ENCODE measurements at regions not wholly inside any gene's neighbourhood (a gene's known extent, or its start where the extent isn't known, plus 50 kb on each side); places are given as distances from the start of the nearest gene placed in this dataset.

DNA sequence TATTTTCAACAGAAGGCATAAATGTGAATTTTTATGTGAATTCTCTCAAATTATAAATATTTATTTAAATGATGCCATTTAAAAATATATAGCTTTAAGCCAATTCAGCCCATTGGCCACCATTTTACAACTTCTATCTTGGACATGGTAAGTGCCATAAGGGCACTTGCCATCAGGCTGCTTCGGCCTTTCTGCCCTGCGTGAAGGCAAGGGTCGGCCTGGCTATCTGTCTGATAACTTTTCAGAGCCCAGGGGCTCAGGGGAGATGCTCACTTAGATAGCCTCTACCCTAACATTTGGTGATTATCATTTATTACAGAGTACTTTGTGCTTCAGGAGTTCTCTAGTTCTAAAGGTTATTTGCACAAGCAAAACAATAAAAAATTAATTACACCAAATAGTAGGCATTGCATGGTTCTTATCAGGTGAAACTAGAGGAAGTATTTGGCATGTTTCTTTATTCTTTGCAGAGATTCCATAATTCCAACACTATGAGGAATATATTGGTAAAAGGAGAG lies 62.4 kb upstream of the MBNL1 start:
- ChIA-PET CTCF (interaction anchor here (1.3 to 3.7 kb wide), 4 partner anchors 23 to 238 kb away, joined by 7 to 29 read pairs (median 12); partner anchors contain the start of gene MBNL1), POLR2A (interaction anchor here (0.6 to 3.7 kb wide), 4 partner anchors 17 to 952 kb away, joined by 3 to 44 read pairs (median 11); partner anchors contain the start of gene MBNL1)
- DNase-seq = no peak
- H3K9me3 ChIP-seq (ENCODE audit: control extremely low read depth in 1 of 3, control insufficient read depth in 2 of 3, insufficient read depth in 1 of 3, low read length in 2 of 3) = peaks cover 5 to 10% (median 8%) of the 10 kb centered on the region in 3 donors
- H3K4me3 Mint-ChIP-seq = peak overlapping the region; percentile 95
- H3K9ac ChIP-seq (ENCODE audit: low read length) = no peak overlapping the region
- TF ChIP-seq, protein P1, sequence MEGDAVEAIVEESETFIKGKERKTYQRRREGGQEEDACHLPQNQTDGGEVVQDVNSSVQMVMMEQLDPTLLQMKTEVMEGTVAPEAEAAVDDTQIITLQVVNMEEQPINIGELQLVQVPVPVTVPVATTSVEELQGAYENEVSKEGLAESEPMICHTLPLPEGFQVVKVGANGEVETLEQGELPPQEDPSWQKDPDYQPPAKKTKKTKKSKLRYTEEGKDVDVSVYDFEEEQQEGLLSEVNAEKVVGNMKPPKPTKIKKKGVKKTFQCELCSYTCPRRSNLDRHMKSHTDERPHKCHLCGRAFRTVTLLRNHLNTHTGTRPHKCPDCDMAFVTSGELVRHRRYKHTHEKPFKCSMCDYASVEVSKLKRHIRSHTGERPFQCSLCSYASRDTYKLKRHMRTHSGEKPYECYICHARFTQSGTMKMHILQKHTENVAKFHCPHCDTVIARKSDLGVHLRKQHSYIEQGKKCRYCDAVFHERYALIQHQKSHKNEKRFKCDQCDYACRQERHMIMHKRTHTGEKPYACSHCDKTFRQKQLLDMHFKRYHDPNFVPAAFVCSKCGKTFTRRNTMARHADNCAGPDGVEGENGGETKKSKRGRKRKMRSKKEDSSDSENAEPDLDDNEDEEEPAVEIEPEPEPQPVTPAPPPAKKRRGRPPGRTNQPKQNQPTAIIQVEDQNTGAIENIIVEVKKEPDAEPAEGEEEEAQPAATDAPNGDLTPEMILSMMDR (IDR thresholded peaks at IDR 0.05) = no peak
- no peak for TF ChIP-seq EZH2 (IDR thresholded peaks at IDR 0.05; ENCODE audit: borderline replicate concordance, insufficient read depth, low read depth, low read length, poor library complexity, severe bottlenecking)
- intact Hi-C loops (cut with micrococcal nuclease) = no loop called here
- H3K4me3 ChIP-seq (ENCODE audit: control extremely low read depth in 1 of 5, extremely low read depth in 1 of 5, insufficient read depth in 1 of 5, low read depth in 2 of 5, low read length in 4 of 5) = peak overlapping the region in 1 of 5 experiments; percentile 97
- H3K4me1 ChIP-seq (ENCODE audit: control insufficient read depth in 2 of 2, insufficient read depth in 2 of 2, low read length in 2 of 2) = peaks cover 16 to 35% of the 10 kb centered on the region in 2 donors
- peak overlapping the region; percentile 96 for H3K27ac Mint-ChIP-seq
- H3K27me3 Mint-ChIP-seq = no peaks in the 10 kb centered on the region
- peaks cover 44% of the 10 kb centered on the region for H3K79me2 ChIP-seq (ENCODE audit: control insufficient read depth, insufficient read depth, low read length)
- H3K4me2 ChIP-seq (replicated peaks; ENCODE audit: low read depth, low read length, poor library complexity, severe bottlenecking) = peak overlapping the region; percentile 77
- peak overlapping the region; percentile 20 for H2AFZ ChIP-seq (ENCODE audit: insufficient read depth, low read depth, low read length, poor library complexity, severe bottlenecking)
- WGBS (ENCODE audit: insufficient coverage) = 100% methylated on average over 1 of the region's 3 CpGs
- no peaks in the 10 kb centered on the region for H3K36me3 ChIP-seq (replicated peaks in 1 of 2; ENCODE audit: control extremely low read depth in 1 of 2, control insufficient read depth in 1 of 2, extremely low read depth in 1 of 2, insufficient read depth in 2 of 2, low read length in 1 of 2)
- no peaks in the 10 kb centered on the region for H4K20me1 ChIP-seq (ENCODE audit: control insufficient read depth, insufficient read depth, low read length, poor library complexity, severe bottlenecking)
- no peaks in the 10 kb centered on the region for H3K27me3 ChIP-seq (replicated peaks in 1 of 4; ENCODE audit: control extremely low read depth in 1 of 4, control insufficient read depth in 3 of 4, insufficient read depth in 4 of 4, low read length in 3 of 4)
- H3K9me3 Mint-ChIP-seq (ENCODE audit: insufficient read depth) = peaks cover 3% of the 10 kb centered on the region
- ATAC-seq (ENCODE audit: low read depth) = no peak
- H3K4me1 Mint-ChIP-seq = peaks cover 38% of the 10 kb centered on the region
- peak overlapping the region; percentile 83 to 92 for H3K27ac ChIP-seq (ENCODE audit: low read length in 2 of 2)

DNA sequence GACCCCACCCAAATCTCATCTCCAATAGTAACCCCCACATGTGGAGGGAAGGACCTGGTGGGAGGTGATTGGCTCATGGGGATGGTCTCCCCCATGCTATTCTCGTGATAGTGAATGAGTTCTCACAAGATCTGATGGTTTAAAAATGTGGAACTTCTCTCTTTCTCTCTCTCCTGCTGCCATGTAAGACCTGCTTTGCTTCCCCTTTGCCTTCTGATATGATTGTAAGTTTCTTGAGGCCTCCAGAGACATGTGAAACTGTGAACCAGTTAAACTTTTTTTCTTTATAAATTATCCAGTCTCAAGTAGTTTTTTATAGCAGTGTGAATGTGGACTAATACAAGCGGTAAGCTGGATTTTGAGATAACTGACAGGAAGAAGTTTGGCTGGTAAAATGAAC lies 60.3 kb upstream of the MBNL1 start:
- no peaks in the 10 kb centered on the region for H3K27me3 Mint-ChIP-seq
- TF ChIP-seq, protein P1 (IDR thresholded peaks at IDR 0.05) = no peak
- no peak for TF ChIP-seq EZH2 (IDR thresholded peaks at IDR 0.05; ENCODE audit: borderline replicate concordance, insufficient read depth, low read depth, low read length, poor library complexity, severe bottlenecking)
- no peak overlapping the region for H3K27ac ChIP-seq (ENCODE audit: low read length in 2 of 2)
- no peak for DNase-seq
- no peaks in the 10 kb centered on the region for H4K20me1 ChIP-seq (ENCODE audit: control insufficient read depth, insufficient read depth, low read length, poor library complexity, severe bottlenecking)
- POLR2A ChIA-PET = no interaction called here
- H3K9ac ChIP-seq (ENCODE audit: low read length) = no peak overlapping the region
- WGBS (ENCODE audit: insufficient coverage) = no CpG with 5 or more reads among the region's 2 CpGs
- peaks cover 30% of the 10 kb centered on the region for H3K4me1 Mint-ChIP-seq
- no peak overlapping the region for H3K4me3 Mint-ChIP-seq
- peak overlapping the region; percentile 23 for H3K27ac Mint-ChIP-seq
- H3K79me2 ChIP-seq (ENCODE audit: control insufficient read depth, insufficient read depth, low read length) = peaks cover 22% of the 10 kb centered on the region
- H3K4me2 ChIP-seq (replicated peaks; ENCODE audit: low read depth, low read length, poor library complexity, severe bottlenecking) = no peak overlapping the region
- peaks cover 3% of the 10 kb centered on the region for H3K9me3 Mint-ChIP-seq (ENCODE audit: insufficient read depth)
- no peaks in the 10 kb centered on the region for H3K36me3 ChIP-seq (replicated peaks in 1 of 2; ENCODE audit: control extremely low read depth in 1 of 2, control insufficient read depth in 1 of 2, extremely low read depth in 1 of 2, insufficient read depth in 2 of 2, low read length in 1 of 2)
- intact Hi-C loops (cut with micrococcal nuclease) = no loop called here
- peaks cover 5 to 10% (median 8%) of the 10 kb centered on the region in 3 donors for H3K9me3 ChIP-seq (ENCODE audit: control extremely low read depth in 1 of 3, control insufficient read depth in 2 of 3, insufficient read depth in 1 of 3, low read length in 2 of 3)
- H3K4me1 ChIP-seq (ENCODE audit: control insufficient read depth in 2 of 2, insufficient read depth in 2 of 2, low read length in 2 of 2) = peaks cover 13 to 20% of the 10 kb centered on the region in 2 donors
- no peak for ATAC-seq (ENCODE audit: low read depth)
- CTCF ChIA-PET = interaction anchor here (2.4 kb wide), 1 partner anchor 25 kb away, joined by 8 read pairs; no protein-coding TSS in a partner anchor
- no peak overlapping the region for H3K4me3 ChIP-seq (ENCODE audit: control extremely low read depth in 1 of 5, extremely low read depth in 1 of 5, insufficient read depth in 1 of 5, low read depth in 2 of 5, low read length in 4 of 5)
- H3K27me3 ChIP-seq (replicated peaks in 1 of 4; ENCODE audit: control extremely low read depth in 1 of 4, control insufficient read depth in 3 of 4, insufficient read depth in 4 of 4, low read length in 3 of 4) = no peaks in the 10 kb centered on the region
- H2AFZ ChIP-seq (ENCODE audit: insufficient read depth, low read depth, low read length, poor library complexity, severe bottlenecking) = no peak overlapping the region

Measured in B cell (primary cell).